GM12874 (cell line): ENCODE measurements at regions not wholly inside any gene's neighbourhood (a gene's known extent, or its start where the extent isn't known, plus 50 kb on each side); places are given as distances from the start of the nearest gene placed in this dataset.

Experiments used
- CTCF ChIP-seq: IDR thresholded peaks from 2 replicates; pipeline ENCODE4 v1.5.1; 2011; ENCODE audit warnings: low read depth, mild to moderate bottlenecking, control low read depth, low read length, moderate library complexity; ENCODE audit not compliant: insufficient read depth

GRCh38 chr10:94088926-94089381 is 95.2 kb downstream of the PLCE1 start:
- no peak for TF ChIP-seq CTCF

- no peak for TF ChIP-seq CTCF
Observed at GRCh38 chr10:94091649-94092048, 97.9 kb downstream of the PLCE1 start.

- TF ChIP-seq CTCF = no peak
Observed at GRCh38 chr10:94092848-94093247, 99.1 kb downstream of the PLCE1 start.

- TF ChIP-seq CTCF = no peak
Observed at GRCh38 chr10:94093286-94093905, 99.7 kb downstream of the PLCE1 start.

GRCh38 chr10:94094540-94094939 is 100.8 kb downstream of the PLCE1 start:
- TF ChIP-seq CTCF = no peak

- no peak for TF ChIP-seq CTCF
Observed at GRCh38 chr10:94097656-94098055, 103.9 kb downstream of the PLCE1 start.

GRCh38 chr10:94098896-94099295 is 105.2 kb downstream of the PLCE1 start:
- TF ChIP-seq CTCF = no peak
